Thyroid gland (tissue), 4 donors: ENCODE measurements at regions not wholly inside any gene's neighbourhood (a gene's known extent, or its start where the extent isn't known, plus 50 kb on each side); places are given as distances from the start of the nearest gene placed in this dataset.

Experiments used
- DNase-seq, 2 donors: peaks; one replicate each; pipeline ENCODE4 v3.0.0-alpha.2; 2019
- H3K27ac ChIP-seq, 3 donors: fragments of 200-600 bp; sonication (generic); 1 replicate in 2 of 3; 2 replicates in 1 of 3; pipeline ENCODE4 v1.5.1; 2016 to 2019; ENCODE audit warnings: mild to moderate bottlenecking in 1 of 3, moderate library complexity in 1 of 3
- H3K27me3 ChIP-seq: fragments of 200-600 bp; sonication (generic); one replicate; pipeline ENCODE4 v1.5.1; 2019
- H3K36me3 ChIP-seq, 2 donors: fragments of 200-600 bp; sonication (generic); one replicate each; pipeline ENCODE4 v1.5.1; 2016 to 2019
- H3K4me1 ChIP-seq, 2 donors: fragments of 200-600 bp; sonication (generic); one replicate each; pipeline ENCODE4 v1.5.1; 2017 to 2019
- H3K4me3 ChIP-seq, 3 donors: fragments of 200-600 bp; sonication (generic); replicated peaks in 1 of 3; 1 replicate in 2 of 3; 2 replicates in 1 of 3; pipeline ENCODE4 v1.5.1; 2016; ENCODE audit warnings: mild to moderate bottlenecking in 1 of 3
- H3K9me3 ChIP-seq: fragments of 200-600 bp; sonication (generic); one replicate; pipeline ENCODE4 v1.5.1; 2017
- CTCF ChIP-seq, 6 experiments: fragments of 200-600 bp in 3 of 6; fragments of 450-650 bp in 3 of 6; sonication (generic) in 3 of 6; IDR thresholded peaks; one replicate each; pipeline ENCODE4 v1.5.1; 2016 to 2019; ENCODE audit warnings: antibody characterized with exemption in 6 of 6, mild to moderate bottlenecking in 2 of 6, inconsistent platforms in 1 of 6, moderate library complexity in 1 of 6
- POLR2A ChIP-seq, 2 donors: fragments of 450-650 bp; IDR thresholded peaks; one replicate each; pipeline ENCODE4 v1.6.1; 2017; ENCODE audit warnings: antibody characterized with exemption in 2 of 2, mild to moderate bottlenecking in 2 of 2, moderate library complexity in 1 of 2
- WGBS, 2 donors: methylation state at CpG; one replicate each; pipeline ENCODE4 v1.1.5; 2017; 5-methylcytosine and 5-hydroxymethylcytosine counted together
- intact Hi-C: fragments of 100-400 bp; cut with DNase I; formaldehyde crosslinking; loops from one replicate; pipeline ENCODE4 v1.15.1; 2023

- WGBS, 2 donors: 85 to 91% methylated on average over 7 of the region's 7 CpGs
- intact Hi-C loops: no loop called here
- no peak for TF ChIP-seq CTCF (IDR thresholded peaks at IDR 0.05)
- TF ChIP-seq POLR2A (IDR thresholded peaks at IDR 0.05): no peak
- Histone ChIP-seq H3K27me3 (no peaks in the 10 kb centered on the region), H3K9me3 (no peaks in the 10 kb centered on the region), H3K27ac (no peak overlapping the region), H3K36me3 (no peaks in the 10 kb centered on the region), H3K4me3 (no peak overlapping the region), H3K4me1 (no peaks in the 10 kb centered on the region)
- DNase-seq: no peak
These were observed 71.2 kb downstream of the MAIP1 start for GRCh38 chr2:200026332-200027230.

- intact Hi-C loops: no loop called here
- WGBS, 2 donors: 86 to 91% methylated on average over 1 of the region's 1 CpG
These were observed 73.6 kb downstream of the MAIP1 start for GRCh38 chr2:200028998-200029397.

GRCh38 chr2:200032895-200033294 lies 77.5 kb downstream of the MAIP1 start:
- Histone ChIP-seq H3K36me3 (no peaks in the 10 kb centered on the region), H3K4me1 (no peaks in the 10 kb centered on the region), H3K4me3 (no peak overlapping the region), H3K27me3 (no peaks in the 10 kb centered on the region), H3K9me3 (no peaks in the 10 kb centered on the region), H3K27ac (no peak overlapping the region)
- no peak for TF ChIP-seq CTCF (IDR thresholded peaks at IDR 0.05)
- no peak for TF ChIP-seq POLR2A (IDR thresholded peaks at IDR 0.05)
- DNase-seq: no peak
- WGBS, 2 donors: 88 to 100% methylated on average over 1 of the region's 1 CpG
- intact Hi-C loops: no loop called here

More at GRCh38 chr2:200028998-200029397, 73.6 kb downstream of the MAIP1 start:
- Histone ChIP-seq H3K27ac (no peak overlapping the region), H3K4me3 (no peak overlapping the region), H3K27me3 (no peaks in the 10 kb centered on the region), H3K4me1 (no peaks in the 10 kb centered on the region), H3K36me3 (no peaks in the 10 kb centered on the region), H3K9me3 (no peaks in the 10 kb centered on the region)
- no peak for TF ChIP-seq POLR2A (IDR thresholded peaks at IDR 0.05)
- no peak for TF ChIP-seq CTCF (IDR thresholded peaks at IDR 0.05)
- no peak for DNase-seq

- TF ChIP-seq CTCF (IDR thresholded peaks at IDR 0.05) (no peak), POLR2A (IDR thresholded peaks at IDR 0.05) (no peak)
- no peak overlapping the region for H3K4me3 ChIP-seq
- WGBS, 2 donors: 59 to 62% methylated on average over 3 of the region's 3 CpGs
- intact Hi-C loops: no loop called here
- no peaks in the 10 kb centered on the region for H3K9me3 ChIP-seq
- H3K27me3 ChIP-seq: no peaks in the 10 kb centered on the region
- no peaks in the 10 kb centered on the region for H3K36me3 ChIP-seq
- no peak for DNase-seq
- no peak overlapping the region for H3K27ac ChIP-seq
- H3K4me1 ChIP-seq: no peaks in the 10 kb centered on the region
These were observed 78.5 kb downstream of the MAIP1 start for GRCh38 chr2:200033929-200034328.

- Histone ChIP-seq H3K4me1 (no peaks in the 10 kb centered on the region), H3K36me3 (no peaks in the 10 kb centered on the region), H3K27ac (no peak overlapping the region), H3K4me3 (no peak overlapping the region), H3K27me3 (no peaks in the 10 kb centered on the region), H3K9me3 (no peaks in the 10 kb centered on the region)
- TF ChIP-seq CTCF (IDR thresholded peaks at IDR 0.05) (no peak), POLR2A (IDR thresholded peaks at IDR 0.05) (no peak)
- intact Hi-C loops: no loop called here
- no peak for DNase-seq
These were observed 79.4 kb downstream of the MAIP1 start for GRCh38 chr2:200034816-200035215.
